Lower leg skin (tissue), 3 donors: ENCODE measurements at regions not wholly inside any gene's neighbourhood (a gene's known extent, or its start where the extent isn't known, plus 50 kb on each side); places are given as distances from the start of the nearest gene placed in this dataset.

Experiments used
- POLR2A ChIP-seq, 2 donors: fragments of 450-650 bp; IDR thresholded peaks; one replicate each; pipeline ENCODE4 v1.6.1; 2016 to 2017; ENCODE audit warnings: antibody characterized with exemption in 2 of 2, mild to moderate bottlenecking in 1 of 2, moderate library complexity in 1 of 2
- TF ChIP-seq, protein P1 (sequence below), 3 donors: fragments of 450-650 bp; IDR thresholded peaks; one replicate each; pipeline ENCODE4 v1.5.1; 2016; ENCODE audit warnings: antibody characterized with exemption in 3 of 3, mild to moderate bottlenecking in 3 of 3, moderate library complexity in 2 of 3

DNA sequence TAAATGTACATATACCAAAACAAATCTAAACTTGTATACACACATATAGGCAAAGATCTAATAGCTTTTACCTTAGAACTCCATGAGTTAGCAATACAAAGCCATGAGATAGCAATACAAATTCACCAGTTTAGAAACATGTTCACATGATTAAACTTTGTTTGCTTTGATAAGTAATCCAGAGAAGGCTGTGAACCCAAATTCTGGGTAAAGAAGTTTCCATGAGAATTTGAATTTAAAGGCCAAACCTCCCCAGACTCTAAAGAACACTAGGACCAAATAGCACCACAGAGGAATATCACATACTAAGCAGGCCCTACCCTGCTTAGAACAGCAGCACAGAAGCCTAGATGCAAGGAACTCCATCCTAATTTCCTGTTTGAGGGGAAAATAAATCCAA, 83.7 kb upstream of the TP63 start:
- TF ChIP-seq POLR2A (IDR thresholded peaks at IDR 0.05), result no peak
- TF ChIP-seq, protein P1, sequence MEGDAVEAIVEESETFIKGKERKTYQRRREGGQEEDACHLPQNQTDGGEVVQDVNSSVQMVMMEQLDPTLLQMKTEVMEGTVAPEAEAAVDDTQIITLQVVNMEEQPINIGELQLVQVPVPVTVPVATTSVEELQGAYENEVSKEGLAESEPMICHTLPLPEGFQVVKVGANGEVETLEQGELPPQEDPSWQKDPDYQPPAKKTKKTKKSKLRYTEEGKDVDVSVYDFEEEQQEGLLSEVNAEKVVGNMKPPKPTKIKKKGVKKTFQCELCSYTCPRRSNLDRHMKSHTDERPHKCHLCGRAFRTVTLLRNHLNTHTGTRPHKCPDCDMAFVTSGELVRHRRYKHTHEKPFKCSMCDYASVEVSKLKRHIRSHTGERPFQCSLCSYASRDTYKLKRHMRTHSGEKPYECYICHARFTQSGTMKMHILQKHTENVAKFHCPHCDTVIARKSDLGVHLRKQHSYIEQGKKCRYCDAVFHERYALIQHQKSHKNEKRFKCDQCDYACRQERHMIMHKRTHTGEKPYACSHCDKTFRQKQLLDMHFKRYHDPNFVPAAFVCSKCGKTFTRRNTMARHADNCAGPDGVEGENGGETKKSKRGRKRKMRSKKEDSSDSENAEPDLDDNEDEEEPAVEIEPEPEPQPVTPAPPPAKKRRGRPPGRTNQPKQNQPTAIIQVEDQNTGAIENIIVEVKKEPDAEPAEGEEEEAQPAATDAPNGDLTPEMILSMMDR (IDR thresholded peaks at IDR 0.05), result no peak
